ENCODE measurements at regions not wholly inside any gene's neighbourhood (a gene's known extent, or its start where the extent isn't known, plus 50 kb on each side); places are given as distances from the start of the nearest gene placed in this dataset.
A peak's percentile ranks its signal among the peaks of the same experiment; 100 is the strongest.

GRCh38 chr3:13715961-13716360, 163.9 kb downstream of the WNT7A start:
- no peak for DNase-seq
- no peak for ATAC-seq
- intact Hi-C loops (cut with DNase I), result no loop called here

GRCh38 chr3:13715167-13715954, 164.5 kb downstream of the WNT7A start:
- no peak for DNase-seq
- ATAC-seq, result no peak
- intact Hi-C loops (cut with DNase I), result no loop called here

- DNase-seq (no peak), ATAC-seq (no peak)
Observed at GRCh38 chr3:13714251-13714916, 165.5 kb downstream of the FBLN2 start.

GRCh38 chr3:13713396-13713795, 164.5 kb downstream of the FBLN2 start:
- intact Hi-C loops (cut with DNase I), result no loop called here
- ATAC-seq, result no peak
- no peak for DNase-seq

More at GRCh38 chr3:13714251-13714916, 165.5 kb downstream of the FBLN2 start:
- intact Hi-C loops (cut with DNase I), result no loop called here

GRCh38 chr3:13712682-13713180, 163.8 kb downstream of the FBLN2 start:
- intact Hi-C loops (cut with DNase I), result no loop called here
- DNase-seq (no peak), ATAC-seq (no peak)

GRCh38 chr3:13711911-13712650, 163.2 kb downstream of the FBLN2 start:
- ATAC-seq, result no peak
- intact Hi-C loops (cut with DNase I), result no loop called here
- DNase-seq, result no peak

- intact Hi-C loops (cut with DNase I), result no loop called here
- ATAC-seq, result no peak
- DNase-seq, result no peak
Observed at GRCh38 chr3:13710251-13710650, 161.3 kb downstream of the FBLN2 start.

- intact Hi-C loops (cut with DNase I), result no loop called here
- ATAC-seq (no peak), DNase-seq (no peak)
Observed at GRCh38 chr3:13709706-13710105, 160.8 kb downstream of the FBLN2 start.

- DNase-seq (no peak), ATAC-seq (no peak)
- intact Hi-C loops (cut with DNase I), result no loop called here
Observed at GRCh38 chr3:13708871-13709595, 160.1 kb downstream of the FBLN2 start.

GRCh38 chr3:13708301-13708700, 159.4 kb downstream of the FBLN2 start:
- intact Hi-C loops (cut with DNase I), result no loop called here
- DNase-seq (no peak), ATAC-seq (no peak)

GRCh38 chr3:13707456-13707855, 158.5 kb downstream of the FBLN2 start:
- intact Hi-C loops (cut with DNase I), result no loop called here
- DNase-seq (no peak), ATAC-seq (no peak)

GRCh38 chr3:13706886-13707285, 158.0 kb downstream of the FBLN2 start:
- intact Hi-C loops (cut with DNase I), result no loop called here
- ATAC-seq (no peak), DNase-seq (no peak)

GRCh38 chr3:13706451-13706850, 157.5 kb downstream of the FBLN2 start:
- intact Hi-C loops (cut with DNase I), result no loop called here
- ATAC-seq, result no peak
- DNase-seq, result no peak

GRCh38 chr3:13705702-13706280, 156.9 kb downstream of the FBLN2 start:
- intact Hi-C loops (cut with DNase I), result no loop called here
- no peak for DNase-seq
- ATAC-seq, result no peak

- DNase-seq (no peak), ATAC-seq (no peak)
- intact Hi-C loops (cut with DNase I), result no loop called here
Observed at GRCh38 chr3:13705051-13705450, 156.1 kb downstream of the FBLN2 start.

GRCh38 chr3:13704174-13704573, 155.2 kb downstream of the FBLN2 start:
- no peak for DNase-seq
- ATAC-seq, result no peak
- intact Hi-C loops (cut with DNase I), result no loop called here

GRCh38 chr3:13703071-13703470, 154.1 kb downstream of the FBLN2 start:
- peak; percentile 2 for DNase-seq
- no peak for ATAC-seq
- intact Hi-C loops (cut with DNase I), result no loop called here

GRCh38 chr3:13702286-13702685, 153.4 kb downstream of the FBLN2 start:
- ATAC-seq (no peak), DNase-seq (no peak)
- intact Hi-C loops (cut with DNase I), result no loop called here

- intact Hi-C loops (cut with DNase I), result no loop called here
- ATAC-seq, result no peak
- no peak for DNase-seq
Observed at GRCh38 chr3:13700889-13701288, 152.0 kb downstream of the FBLN2 start.
